LHCN-M2 (cell line): ENCODE measurements at regions not wholly inside any gene's neighbourhood (a gene's known extent, or its start where the extent isn't known, plus 50 kb on each side); places are given as distances from the start of the nearest gene placed in this dataset.

Source experiments
- DNase-seq: peaks from one replicate; pipeline ENCODE4 v3.0.0-alpha.2; 2012; ENCODE audit warnings: low read depth

DNA sequence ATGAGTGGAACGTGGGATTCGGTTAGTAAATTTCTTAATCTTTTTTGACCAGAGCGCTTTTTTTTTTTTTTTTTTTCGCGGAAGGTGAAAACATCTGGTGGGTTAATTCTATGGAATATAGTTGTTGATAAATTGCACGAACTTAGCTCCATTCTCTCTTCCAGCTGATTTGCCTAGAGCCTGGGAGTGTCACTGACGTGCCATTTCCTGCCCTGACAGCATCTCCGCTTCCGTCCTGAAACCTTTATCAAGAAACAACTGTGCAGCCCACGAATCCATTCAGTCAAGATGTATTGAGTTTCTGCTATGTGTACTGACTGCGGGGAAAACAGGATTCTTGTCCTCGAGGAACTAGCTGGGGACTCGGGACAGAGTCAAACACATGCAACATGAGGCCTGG, 59.5 kb upstream of the TGM3 start:
- DNase-seq = no peak

DNA sequence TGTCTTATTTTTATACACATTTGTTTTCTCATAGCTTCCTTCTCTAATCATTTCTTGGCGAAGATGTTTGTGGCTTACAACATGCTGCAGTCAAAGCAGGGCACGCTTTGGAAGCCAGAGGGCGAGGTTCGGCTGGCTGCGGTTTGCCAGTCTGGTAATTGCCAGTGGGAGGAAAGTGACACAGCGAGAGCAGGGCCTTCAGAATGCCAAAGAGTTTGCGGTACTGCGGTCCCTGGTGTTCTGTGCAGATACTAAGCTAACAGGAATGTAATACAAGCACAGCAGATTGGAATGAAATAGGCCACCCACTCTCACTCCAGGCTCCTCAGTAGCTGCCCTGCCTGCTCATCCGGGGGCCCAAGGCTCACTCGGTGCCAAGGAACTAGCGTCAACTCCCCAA, 58.7 kb upstream of the TGM3 start:
- peak; percentile 95 for DNase-seq

DNA sequence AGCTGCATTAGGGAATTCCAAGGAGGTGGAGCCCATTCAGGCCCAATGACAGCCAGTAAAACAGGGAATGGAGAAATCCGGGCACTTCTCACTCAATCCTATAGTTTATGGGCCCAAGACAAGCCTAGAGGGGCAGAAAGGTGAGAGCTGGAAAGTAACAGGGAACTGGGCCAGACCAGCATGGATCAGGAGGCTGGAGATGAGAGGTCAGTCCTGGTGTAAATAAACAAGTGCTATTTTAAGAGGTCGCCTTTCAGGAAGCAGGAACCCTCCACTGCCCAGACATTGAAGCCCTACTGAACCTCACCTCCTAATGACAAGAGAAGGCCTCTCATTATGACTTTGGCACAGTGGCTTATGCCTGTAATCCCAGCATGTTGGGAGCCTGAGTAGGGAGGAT, 57.2 kb upstream of the TGM3 start:
- no peak for DNase-seq

DNA sequence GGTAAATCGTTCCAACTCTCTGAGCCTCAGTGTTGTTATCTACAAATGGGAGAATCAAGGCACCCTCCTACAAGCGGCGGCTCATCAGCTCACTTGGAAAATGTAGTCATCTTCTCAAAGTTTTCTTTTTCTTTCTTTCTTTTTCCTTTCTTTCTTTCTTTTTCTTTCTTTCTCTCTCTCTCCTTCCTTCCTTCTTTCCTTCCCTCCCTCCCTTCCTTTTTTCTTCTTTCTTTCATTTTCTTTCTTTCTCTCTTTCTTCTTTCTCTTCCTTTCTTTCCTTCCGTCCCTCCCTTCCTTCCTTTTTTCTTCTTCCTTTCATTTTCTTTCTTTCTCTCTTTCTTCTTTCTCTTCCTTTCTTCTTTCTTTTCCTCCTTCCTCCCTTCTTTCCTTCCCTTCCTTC, 55.0 kb upstream of the TGM3 start:
- DNase-seq = no peak

DNA sequence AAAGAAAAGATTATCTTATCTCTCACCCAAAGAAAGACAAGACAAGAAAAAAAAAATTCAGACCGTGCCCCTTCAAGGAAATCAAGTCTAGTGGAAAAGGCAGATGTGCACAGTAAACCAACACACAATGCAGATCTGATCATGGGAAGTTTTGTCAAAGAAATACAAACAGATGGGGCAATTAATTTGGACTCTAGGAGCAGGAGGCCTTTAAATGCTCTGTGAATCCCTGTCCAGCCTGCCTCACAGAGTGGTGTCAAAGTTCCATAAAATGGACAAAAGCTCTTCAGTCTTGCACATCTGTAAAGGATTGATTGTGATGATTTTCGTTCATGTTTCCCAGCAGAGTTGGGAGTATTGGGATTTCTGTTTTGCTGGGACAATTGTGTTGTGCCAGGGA, 53.1 kb upstream of the TGM3 start:
- DNase-seq = no peak

DNA sequence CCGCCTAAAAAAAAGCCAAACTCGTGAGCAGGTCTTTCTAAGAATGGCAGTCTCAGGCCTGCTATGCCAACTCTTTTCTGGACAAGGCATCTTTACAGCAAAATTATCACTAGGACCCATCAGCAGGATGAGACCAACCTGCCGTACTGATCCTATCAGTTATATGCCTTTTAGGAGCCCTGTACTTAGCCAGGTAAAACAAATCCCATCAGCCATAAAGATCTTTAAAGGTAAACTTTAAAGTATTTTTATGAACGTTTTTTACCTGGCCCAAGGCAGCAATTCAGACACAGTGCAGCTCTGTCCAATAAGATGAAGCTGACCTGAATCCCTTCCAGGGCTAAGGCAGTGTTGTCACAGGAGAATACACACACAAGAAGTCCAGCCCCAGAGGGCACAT, 51.3 kb upstream of the TGM3 start:
- no peak for DNase-seq

DNA sequence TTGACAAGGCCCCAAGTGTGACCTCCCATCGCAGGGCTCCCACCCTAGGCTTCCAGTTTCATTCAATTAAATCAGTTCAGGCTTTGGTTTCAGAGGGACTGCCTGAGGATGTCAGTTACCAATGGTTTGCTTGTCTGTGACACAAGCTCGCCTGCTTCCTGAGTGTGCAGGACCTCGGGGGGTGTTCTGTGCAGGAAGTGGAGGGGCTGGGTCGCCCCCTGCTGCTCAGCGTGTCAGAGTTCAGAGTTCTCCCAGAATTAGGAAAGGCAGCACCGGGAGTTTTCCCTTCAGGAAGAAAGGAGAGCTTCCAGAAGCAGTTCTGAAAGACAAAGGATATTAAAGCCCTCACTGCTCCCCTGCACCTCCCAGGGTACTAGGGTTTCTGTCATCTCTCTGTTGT, 50.8 kb upstream of the TGM3 start:
- no peak for DNase-seq

DNA sequence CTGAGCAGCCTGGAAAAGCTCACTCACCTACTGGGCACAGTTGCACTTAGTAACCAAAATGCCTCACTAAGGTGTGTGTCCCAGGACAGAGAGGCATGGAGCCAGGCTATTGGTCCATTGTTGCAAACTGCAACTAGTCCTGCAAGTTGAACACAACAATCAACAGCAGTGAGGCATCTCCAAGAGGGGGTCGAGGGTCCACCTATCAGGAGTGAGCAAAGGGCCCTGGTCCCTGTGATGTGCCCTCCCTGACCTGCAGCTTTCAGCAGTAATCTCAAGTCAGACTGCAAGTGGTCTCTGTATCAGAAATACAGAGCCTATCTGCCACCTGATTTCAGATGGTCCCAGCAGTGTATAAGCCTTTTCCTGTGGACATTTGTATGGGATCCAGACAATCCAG, 50.2 kb upstream of the TGM3 start:
- DNase-seq = no peak
